IMR-90 (cell line): ENCODE measurements at regions not wholly inside any gene's neighbourhood (a gene's known extent, or its start where the extent isn't known, plus 50 kb on each side); places are given as distances from the start of the nearest gene placed in this dataset.

Experiments used
- ATAC-seq: fragments of 200-7000 bp; cut with Tn5 transposase; 2 replicates; pipeline ENCODE4 v1.9.1; 2020; ENCODE audit warnings: low read depth, mild to moderate bottlenecking, moderate library complexity
- BruUV-seq: library from RNA; stranded (reverse); fragments of 400-500 nt; replicated peaks from 2 replicates; lab custom pipeline; 2021; lab: Mats Ljungman, UMichigan
- CTCF ChIA-PET: fragments of 300-600 bp; formaldehyde crosslinking; extraction: SDS; loops from one replicate; lab custom pipeline; 2021; ENCODE audit warnings: antibody characterized with exemption; lab: Yijun Ruan, JAX
- POLR2A ChIA-PET: fragments of 300-600 bp; sonication (Branson Sonifier 250); formaldehyde crosslinking; loops from one replicate; lab custom pipeline; 2022; ENCODE audit warnings: antibody characterized with exemption; ENCODE audit not compliant: unreplicated experiment; lab: Charles Lee
- DNase-seq: peaks from one replicate; pipeline ENCODE4 v3.0.0; 2013
- H2AFZ ChIP-seq: replicated peaks from 2 replicates; pipeline ENCODE3; 2013; ENCODE audit warnings: low read length, mild to moderate bottlenecking; ENCODE audit not compliant: poor library complexity
- H2AK5ac ChIP-seq: 2 replicates; pipeline ENCODE4 v1.6.1; 2013; ENCODE audit warnings: low read depth, low read length, inconsistent platforms
- H2AK9ac ChIP-seq: replicated peaks from 2 replicates; pipeline ENCODE3; 2013; ENCODE audit warnings: mild to moderate bottlenecking, low read depth, low read length, moderate library complexity; ENCODE audit not compliant: poor library complexity
- H2BK120ac ChIP-seq: 2 replicates; pipeline ENCODE4 v1.6.1; 2013; ENCODE audit warnings: low read depth, low read length, inconsistent platforms
- H2BK15ac ChIP-seq: 3 replicates; pipeline ENCODE4 v1.6.1; 2013; ENCODE audit warnings: low read depth, low read length, inconsistent platforms
- H2BK20ac ChIP-seq: 2 replicates; pipeline ENCODE4 v1.6.1; 2013; ENCODE audit warnings: low read depth, mild to moderate bottlenecking, inconsistent platforms, low read length, moderate library complexity
- H2BK5ac ChIP-seq: 2 replicates; pipeline ENCODE4 v1.6.1; 2013; ENCODE audit warnings: mild to moderate bottlenecking, low read depth, low read length, inconsistent platforms; ENCODE audit not compliant: poor library complexity, severe bottlenecking
- H3K14ac ChIP-seq: replicated peaks from 2 replicates; pipeline ENCODE4 v1.6.1; 2013; ENCODE audit warnings: low read depth, low read length, inconsistent platforms
- H3K18ac ChIP-seq: 2 replicates; pipeline ENCODE4 v1.6.1; 2013; ENCODE audit warnings: low read depth, low read length, control low read depth
- H3K23ac ChIP-seq: 2 replicates; pipeline ENCODE4 v1.6.1; 2013; ENCODE audit warnings: low read depth, low read length, inconsistent platforms
- H3K27ac ChIP-seq: 2 replicates; pipeline ENCODE4 v1.5.1; 2013; ENCODE audit warnings: mild to moderate bottlenecking, control low read depth, low read length; ENCODE audit not compliant: insufficient read depth
- H3K27me3 ChIP-seq: 2 replicates; pipeline ENCODE4 v1.6.1; 2013; ENCODE audit warnings: low read length; ENCODE audit not compliant: control insufficient read depth, insufficient read depth
- H3K36me3 ChIP-seq: 2 replicates; pipeline ENCODE4 v1.6.1; 2013; ENCODE audit warnings: low read length, mixed read lengths; ENCODE audit not compliant: control insufficient read depth, insufficient read depth
- H3K4ac ChIP-seq: 2 replicates; pipeline ENCODE4 v1.6.1; 2013; ENCODE audit warnings: low read depth, low read length, inconsistent platforms
- H3K4me1 ChIP-seq: 2 replicates; pipeline ENCODE4 v1.6.1; 2013; ENCODE audit warnings: low read length, mixed read lengths; ENCODE audit not compliant: control insufficient read depth, insufficient read depth
- H3K4me2 ChIP-seq: 2 replicates; pipeline ENCODE4 v1.6.1; 2013; ENCODE audit warnings: low read depth, mild to moderate bottlenecking, control low read depth, low read length, moderate library complexity
- H3K4me3 ChIP-seq: 2 replicates; pipeline ENCODE4 v1.5.1; 2013; ENCODE audit warnings: low read depth, mild to moderate bottlenecking, control low read depth, low read length, moderate library complexity; ENCODE audit not compliant: insufficient read depth
- H3K56ac ChIP-seq: 2 replicates; pipeline ENCODE4 v1.6.1; 2013; ENCODE audit warnings: low read length, inconsistent platforms; ENCODE audit not compliant: insufficient read depth; ENCODE audit errors: extremely low read depth
- H3K79me1 ChIP-seq, 2 experiments: 2 replicates each; pipeline ENCODE4 v1.6.1; 2013; ENCODE audit warnings: low read length in 2 of 2, inconsistent platforms in 1 of 2, low read depth in 1 of 2
- H3K9ac ChIP-seq: 2 replicates; pipeline ENCODE4 v1.6.1; 2013; ENCODE audit warnings: low read depth, low read length, control low read depth
- H3K9me1 ChIP-seq: 2 replicates; pipeline ENCODE4 v1.6.1; 2013; ENCODE audit warnings: low read length, inconsistent platforms; ENCODE audit not compliant: insufficient read depth
- H3K9me3 ChIP-seq: 2 replicates; pipeline ENCODE4 v1.6.1; 2013; ENCODE audit warnings: low read length; ENCODE audit not compliant: control insufficient read depth, insufficient read depth
- H4K20me1 ChIP-seq: 2 replicates; pipeline ENCODE4 v1.6.1; 2013; ENCODE audit warnings: low read length, inconsistent platforms; ENCODE audit not compliant: insufficient read depth
- H4K5ac ChIP-seq: 2 replicates; pipeline ENCODE4 v1.6.1; 2013; ENCODE audit warnings: mild to moderate bottlenecking, low read depth, low read length, control low read depth
- H4K8ac ChIP-seq, 2 experiments: 2 replicates each; pipeline ENCODE4 v1.6.1; 2013; ENCODE audit warnings: low read depth in 2 of 2, low read length in 2 of 2, control low read depth in 1 of 2, inconsistent platforms in 1 of 2
- H4K91ac ChIP-seq: 2 replicates; pipeline ENCODE4 v1.6.1; 2013; ENCODE audit warnings: low read depth, low read length, inconsistent platforms; ENCODE audit not compliant: insufficient read depth
- BHLHE40 ChIP-seq: fragments of 150-350 bp; IDR thresholded peaks from 2 replicates; pipeline ENCODE4 v1.6.1; 2016; ENCODE audit warnings: mild to moderate bottlenecking, low read depth, low read length
- CEBPB ChIP-seq: IDR thresholded peaks from 2 replicates; pipeline ENCODE4 v1.6.1; 2012; ENCODE audit warnings: low read depth, low read length, improper control_type of control experiment
- CTCF ChIP-seq: conservative IDR thresholded peaks from 2 replicates; pipeline ENCODE4 v1.5.1; 2012; ENCODE audit warnings: mild to moderate bottlenecking, low read depth, low read length, improper control_type of control experiment
- ELK1 ChIP-seq: fragments of 150-350 bp; IDR thresholded peaks from 2 replicates; pipeline ENCODE4 v1.6.1; 2016; ENCODE audit warnings: low read depth, mild to moderate bottlenecking, low read length, moderate library complexity, borderline replicate concordance
- FOS ChIP-seq: fragments of 150-350 bp; IDR thresholded peaks from 2 replicates; pipeline ENCODE4 v1.6.1; 2016; ENCODE audit warnings: low read depth, low read length
- MXI1 ChIP-seq: IDR thresholded peaks from 2 replicates; pipeline ENCODE4 v1.6.1; 2012; ENCODE audit warnings: low read depth, mild to moderate bottlenecking, low read length, moderate library complexity, borderline replicate concordance
- NFE2L2 ChIP-seq: fragments of 150-350 bp; IDR thresholded peaks from 2 replicates; pipeline ENCODE4 v1.6.1; 2016; ENCODE audit warnings: low read depth, mild to moderate bottlenecking, low read length
- POLR2A ChIP-seq: IDR thresholded peaks from 2 replicates; pipeline ENCODE4 v1.6.1; 2012; ENCODE audit warnings: mild to moderate bottlenecking, low read depth, low read length
- SMC3 ChIP-seq: fragments of 150-350 bp; IDR thresholded peaks from 2 replicates; pipeline ENCODE4 v1.6.1; 2016; ENCODE audit warnings: low read depth, mild to moderate bottlenecking, antibody characterized with exemption, low read length, moderate library complexity
- dilution Hi-C: fragments of 300-500 bp; cut with HindIII; formaldehyde crosslinking; loops from one replicate; pipeline ENCODE4 v1.14.3; 2018; ENCODE audit warnings: low sequenced_read_pairs; ENCODE audit not compliant: unreplicated experiment
- in situ Hi-C: fragments of 300-500 bp; cut with MboI; formaldehyde crosslinking; loops from 3 replicates; pipeline ENCODE4 v1.14.3; 2019; ENCODE audit warnings: low sequenced_read_pairs, inconsistent platforms, mixed read lengths
- intact Hi-C: fragments of 100-400 bp; cut with micrococcal nuclease; formaldehyde crosslinking; loops from 2 replicates; pipeline ENCODE4 v1.10.0; 2022
- TF ChIP-seq, protein P1 (sequence below): fragments of 150-350 bp; IDR thresholded peaks from 2 replicates; pipeline ENCODE4 v1.6.1; 2017; ENCODE audit warnings: mild to moderate bottlenecking, antibody characterized with exemption, low read length, low read depth

DNA sequence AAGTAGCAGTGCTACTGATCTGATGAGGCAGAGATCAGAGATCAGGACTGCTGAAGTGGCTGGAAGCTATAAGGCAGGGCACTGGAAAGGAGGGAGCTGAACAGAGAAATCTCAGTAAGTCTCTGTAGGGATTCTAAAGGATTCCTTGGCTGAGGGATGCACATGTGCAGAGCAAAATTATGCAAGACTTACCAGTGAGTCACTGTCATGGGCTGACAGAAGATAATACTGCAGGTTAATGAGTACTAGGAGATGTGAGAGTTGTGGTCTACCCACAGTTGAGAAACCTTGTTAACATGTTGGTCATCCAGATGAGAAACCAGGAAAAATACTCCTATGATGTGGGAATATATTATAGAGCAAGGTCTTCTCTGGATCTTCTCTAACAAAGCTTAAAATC is 378.1 kb downstream of the HAPSTR1 start:
- H3K4me1 ChIP-seq: no peaks in the 10 kb centered on the region
- TF ChIP-seq NFE2L2 (no peak), POLR2A (no peak), MXI1 (no peak), SMC3 (no peak), ELK1 (no peak), CEBPB (no peak), FOS (no peak), CTCF (no peak), BHLHE40 (no peak)
- TF ChIP-seq, protein P1, sequence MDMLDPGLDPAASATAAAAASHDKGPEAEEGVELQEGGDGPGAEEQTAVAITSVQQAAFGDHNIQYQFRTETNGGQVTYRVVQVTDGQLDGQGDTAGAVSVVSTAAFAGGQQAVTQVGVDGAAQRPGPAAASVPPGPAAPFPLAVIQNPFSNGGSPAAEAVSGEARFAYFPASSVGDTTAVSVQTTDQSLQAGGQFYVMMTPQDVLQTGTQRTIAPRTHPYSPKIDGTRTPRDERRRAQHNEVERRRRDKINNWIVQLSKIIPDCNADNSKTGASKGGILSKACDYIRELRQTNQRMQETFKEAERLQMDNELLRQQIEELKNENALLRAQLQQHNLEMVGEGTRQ: no peak
- no peak for ATAC-seq

More for the DNA sequence above, 378.1 kb downstream of the HAPSTR1 start:
- peaks cover 5% of the 10 kb centered on the region for H3K9me3 ChIP-seq
- H3K4me2 ChIP-seq: no peak overlapping the region
- H3K4ac ChIP-seq: no peak overlapping the region
- H3K56ac ChIP-seq: no peak overlapping the region
- intact Hi-C loops (no loop called here), in situ Hi-C loops (no loop called here), dilution Hi-C loops (no loop called here)
- H3K79me1 ChIP-seq: no peaks in the 10 kb centered on the region
- no peak overlapping the region for H2BK15ac ChIP-seq
- H3K36me3 ChIP-seq: no peaks in the 10 kb centered on the region
- no peak overlapping the region for H3K18ac ChIP-seq
- no peak overlapping the region for H2AK9ac ChIP-seq
- H3K27ac ChIP-seq: no peak overlapping the region
- H3K4me3 ChIP-seq: no peak overlapping the region
- H3K14ac ChIP-seq: no peak overlapping the region
- no peak for DNase-seq
- no peaks in the 10 kb centered on the region for H3K9me1 ChIP-seq
- no peak overlapping the region for H4K5ac ChIP-seq
- H2BK20ac ChIP-seq: no peak overlapping the region
- H2BK5ac ChIP-seq: no peak overlapping the region
- no peak overlapping the region for H4K91ac ChIP-seq
- no peak overlapping the region for H2AK5ac ChIP-seq
- no peak overlapping the region for H2BK120ac ChIP-seq
- H3K23ac ChIP-seq: no peak overlapping the region
- no TSS peak for BruUV-seq
- H2AFZ ChIP-seq: no peak overlapping the region
- no peak overlapping the region for H4K8ac ChIP-seq
- no peaks in the 10 kb centered on the region for H3K27me3 ChIP-seq
- ChIA-PET POLR2A (no interaction called here), CTCF (no interaction called here)
- H3K9ac ChIP-seq: no peak overlapping the region
- no peaks in the 10 kb centered on the region for H4K20me1 ChIP-seq
